HepG2 (cell line): ENCODE measurements at regions not wholly inside any gene's neighbourhood (a gene's known extent, or its start where the extent isn't known, plus 50 kb on each side); places are given as distances from the start of the nearest gene placed in this dataset.

Experiments
- CREM ChIP-seq, 2 experiments: sonication (generic) in 1 of 2; formaldehyde crosslinking in 1 of 2; IDR thresholded peaks; 2 replicates each; pipeline versions ENCODE4 v1.4.0 to v1.6.1; 2016 to 2020; ENCODE audit warnings: antibody characterized with exemption in 1 of 2, mild to moderate bottlenecking in 1 of 2, missing genetic modification reagents in 1 of 2
- MXD4 ChIP-seq: IDR thresholded peaks from 2 replicates; pipeline ENCODE4 v1.6.1; 2016; ENCODE audit warnings: mild to moderate bottlenecking, missing biosample characterization, missing genetic modification reagents
- RXRB ChIP-seq: IDR thresholded peaks from 2 replicates; pipeline ENCODE4 v1.6.1; 2016; ENCODE audit warnings: borderline replicate concordance, missing genetic modification reagents, missing compliant biosample characterization
- SIN3A ChIP-seq: IDR thresholded peaks from 2 replicates; pipeline ENCODE4 v1.6.1; 2011; ENCODE audit warnings: low read depth, mild to moderate bottlenecking, control low read depth, low read length, borderline replicate concordance
- SUZ12 ChIP-seq: fragments of 150-350 bp; IDR thresholded peaks from 2 replicates; pipeline ENCODE4 v1.6.1; 2014; ENCODE audit warnings: low read depth, low read length
- THAP11 ChIP-seq: IDR thresholded peaks from 2 replicates; pipeline ENCODE4 v1.6.1; 2016; ENCODE audit warnings: missing biosample characterization, missing genetic modification reagents
- ZNF776 ChIP-seq: sonication (generic); formaldehyde crosslinking; IDR thresholded peaks from 2 replicates; pipeline ENCODE4 v1.4.0; 2020; ENCODE audit warnings: mild to moderate bottlenecking, missing genetic modification reagents
- TF ChIP-seq, protein P1 (sequence below): sonication (generic); formaldehyde crosslinking; IDR thresholded peaks from 2 replicates; pipeline ENCODE4 v1.5.0; 2020; ENCODE audit warnings: mild to moderate bottlenecking, missing genetic modification reagents, moderate library complexity
- TF ChIP-seq, protein P2 (sequence below): IDR thresholded peaks from 2 replicates; pipeline ENCODE4 v1.6.1; 2012; ENCODE audit warnings: low read depth, low read length, improper control_type of control experiment
- TF ChIP-seq, protein P3 (sequence below): sonication (generic); formaldehyde crosslinking; IDR thresholded peaks from 2 replicates; pipeline ENCODE4 v1.4.0; 2020; ENCODE audit warnings: missing genetic modification reagents
- TF ChIP-seq, protein P4 (sequence below): sonication (generic); formaldehyde crosslinking; IDR thresholded peaks from 2 replicates; pipeline ENCODE4 v1.4.0; 2020; ENCODE audit warnings: missing genetic modification reagents
- TF ChIP-seq, protein P5 (sequence below): IDR thresholded peaks from 2 replicates; pipeline ENCODE4 v1.6.1; 2012; ENCODE audit warnings: inconsistent platforms

DNA sequence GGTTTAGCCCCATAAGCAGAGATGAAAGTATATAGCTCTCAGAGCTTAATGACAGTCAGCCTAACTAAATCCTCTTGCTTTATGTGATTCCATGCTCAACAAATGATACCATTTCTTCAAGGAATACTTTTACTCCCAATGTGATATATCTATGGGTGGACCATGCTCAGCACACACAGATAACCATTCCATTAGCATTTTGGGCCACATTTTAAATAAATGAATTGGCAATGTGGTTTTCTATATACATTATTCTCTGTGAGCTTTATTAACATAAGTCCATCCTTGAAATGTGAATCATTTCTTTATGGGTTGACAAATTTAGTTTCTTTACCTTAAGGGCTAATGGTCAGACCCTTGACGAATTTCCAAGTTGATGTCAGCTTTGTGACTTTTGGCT lies 329.3 kb upstream of the CITED2 start:
- TF ChIP-seq, protein P1, sequence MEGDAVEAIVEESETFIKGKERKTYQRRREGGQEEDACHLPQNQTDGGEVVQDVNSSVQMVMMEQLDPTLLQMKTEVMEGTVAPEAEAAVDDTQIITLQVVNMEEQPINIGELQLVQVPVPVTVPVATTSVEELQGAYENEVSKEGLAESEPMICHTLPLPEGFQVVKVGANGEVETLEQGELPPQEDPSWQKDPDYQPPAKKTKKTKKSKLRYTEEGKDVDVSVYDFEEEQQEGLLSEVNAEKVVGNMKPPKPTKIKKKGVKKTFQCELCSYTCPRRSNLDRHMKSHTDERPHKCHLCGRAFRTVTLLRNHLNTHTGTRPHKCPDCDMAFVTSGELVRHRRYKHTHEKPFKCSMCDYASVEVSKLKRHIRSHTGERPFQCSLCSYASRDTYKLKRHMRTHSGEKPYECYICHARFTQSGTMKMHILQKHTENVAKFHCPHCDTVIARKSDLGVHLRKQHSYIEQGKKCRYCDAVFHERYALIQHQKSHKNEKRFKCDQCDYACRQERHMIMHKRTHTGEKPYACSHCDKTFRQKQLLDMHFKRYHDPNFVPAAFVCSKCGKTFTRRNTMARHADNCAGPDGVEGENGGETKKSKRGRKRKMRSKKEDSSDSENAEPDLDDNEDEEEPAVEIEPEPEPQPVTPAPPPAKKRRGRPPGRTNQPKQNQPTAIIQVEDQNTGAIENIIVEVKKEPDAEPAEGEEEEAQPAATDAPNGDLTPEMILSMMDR (CRISPR knock-in tag) = no peak
- TF ChIP-seq ZNF776 (CRISPR knock-in tag) (no peak), CREM (IDR thresholded peaks at IDR 0.05) (no peak), CREM (CRISPR knock-in tag; IDR thresholded peaks at IDR 0.05) (no peak), SIN3A (no peak), SUZ12 (no peak), THAP11 (CRISPR knock-in tag) (no peak), RXRB (CRISPR knock-in tag) (no peak), MXD4 (CRISPR knock-in tag) (no peak)
- TF ChIP-seq, protein P2, sequence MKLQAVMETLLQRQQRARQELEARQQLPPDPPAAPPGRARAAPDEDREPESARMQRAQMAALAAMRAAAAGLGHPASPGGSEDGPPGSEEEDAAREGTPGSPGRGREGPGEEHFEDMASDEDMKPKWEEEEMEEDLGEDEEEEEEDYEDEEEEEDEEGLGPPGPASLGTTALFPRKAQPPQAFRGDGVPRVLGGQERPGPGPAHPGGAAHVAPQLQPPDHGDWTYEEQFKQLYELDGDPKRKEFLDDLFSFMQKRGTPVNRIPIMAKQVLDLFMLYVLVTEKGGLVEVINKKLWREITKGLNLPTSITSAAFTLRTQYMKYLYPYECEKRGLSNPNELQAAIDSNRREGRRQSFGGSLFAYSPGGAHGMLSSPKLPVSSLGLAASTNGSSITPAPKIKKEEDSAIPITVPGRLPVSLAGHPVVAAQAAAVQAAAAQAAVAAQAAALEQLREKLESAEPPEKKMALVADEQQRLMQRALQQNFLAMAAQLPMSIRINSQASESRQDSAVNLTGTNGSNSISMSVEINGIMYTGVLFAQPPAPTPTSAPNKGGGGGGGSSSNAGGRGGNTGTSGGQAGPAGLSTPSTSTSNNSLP = no peak
- TF ChIP-seq, protein P3, sequence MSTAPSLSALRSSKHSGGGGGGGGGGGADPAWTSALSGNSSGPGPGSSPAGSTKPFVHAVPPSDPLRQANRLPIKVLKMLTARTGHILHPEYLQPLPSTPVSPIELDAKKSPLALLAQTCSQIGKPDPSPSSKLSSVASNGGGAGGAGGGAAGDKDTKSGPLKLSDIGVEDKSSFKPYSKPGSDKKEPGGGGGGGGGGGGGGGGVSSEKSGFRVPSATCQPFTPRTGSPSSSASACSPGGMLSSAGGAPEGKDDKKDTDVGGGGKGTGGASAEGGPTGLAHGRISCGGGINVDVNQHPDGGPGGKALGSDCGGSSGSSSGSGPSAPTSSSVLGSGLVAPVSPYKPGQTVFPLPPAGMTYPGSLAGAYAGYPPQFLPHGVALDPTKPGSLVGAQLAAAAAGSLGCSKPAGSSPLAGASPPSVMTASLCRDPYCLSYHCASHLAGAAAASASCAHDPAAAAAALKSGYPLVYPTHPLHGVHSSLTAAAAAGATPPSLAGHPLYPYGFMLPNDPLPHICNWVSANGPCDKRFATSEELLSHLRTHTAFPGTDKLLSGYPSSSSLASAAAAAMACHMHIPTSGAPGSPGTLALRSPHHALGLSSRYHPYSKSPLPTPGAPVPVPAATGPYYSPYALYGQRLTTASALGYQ = no peak
- TF ChIP-seq, protein P4, sequence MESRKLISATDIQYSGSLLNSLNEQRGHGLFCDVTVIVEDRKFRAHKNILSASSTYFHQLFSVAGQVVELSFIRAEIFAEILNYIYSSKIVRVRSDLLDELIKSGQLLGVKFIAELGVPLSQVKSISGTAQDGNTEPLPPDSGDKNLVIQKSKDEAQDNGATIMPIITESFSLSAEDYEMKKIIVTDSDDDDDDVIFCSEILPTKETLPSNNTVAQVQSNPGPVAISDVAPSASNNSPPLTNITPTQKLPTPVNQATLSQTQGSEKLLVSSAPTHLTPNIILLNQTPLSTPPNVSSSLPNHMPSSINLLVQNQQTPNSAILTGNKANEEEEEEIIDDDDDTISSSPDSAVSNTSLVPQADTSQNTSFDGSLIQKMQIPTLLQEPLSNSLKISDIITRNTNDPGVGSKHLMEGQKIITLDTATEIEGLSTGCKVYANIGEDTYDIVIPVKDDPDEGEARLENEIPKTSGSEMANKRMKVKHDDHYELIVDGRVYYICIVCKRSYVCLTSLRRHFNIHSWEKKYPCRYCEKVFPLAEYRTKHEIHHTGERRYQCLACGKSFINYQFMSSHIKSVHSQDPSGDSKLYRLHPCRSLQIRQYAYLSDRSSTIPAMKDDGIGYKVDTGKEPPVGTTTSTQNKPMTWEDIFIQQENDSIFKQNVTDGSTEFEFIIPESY (CRISPR knock-in tag) = no peak
- TF ChIP-seq, protein P5, sequence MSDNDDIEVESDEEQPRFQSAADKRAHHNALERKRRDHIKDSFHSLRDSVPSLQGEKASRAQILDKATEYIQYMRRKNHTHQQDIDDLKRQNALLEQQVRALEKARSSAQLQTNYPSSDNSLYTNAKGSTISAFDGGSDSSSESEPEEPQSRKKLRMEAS = no peak
